Upper lobe of left lung (tissue), 4 donors: ENCODE measurements at regions not wholly inside any gene's neighbourhood (a gene's known extent, or its start where the extent isn't known, plus 50 kb on each side); places are given as distances from the start of the nearest gene placed in this dataset.

ENCODE experiments used
- EP300 ChIP-seq, 4 donors: sonication (generic); formaldehyde crosslinking; IDR thresholded peaks; one replicate each; pipeline ENCODE4 v1.5.1; 2017; ENCODE audit warnings: antibody characterized with exemption in 4 of 4, control low read depth in 2 of 4
- POLR2A ChIP-seq, 4 donors: fragments of 450-650 bp; IDR thresholded peaks; one replicate each; pipeline ENCODE4 v1.5.1; 2016 to 2017; ENCODE audit warnings: antibody characterized with exemption in 4 of 4, mild to moderate bottlenecking in 2 of 4
- POLR2AphosphoS5 ChIP-seq, 2 donors: sonication (generic); formaldehyde crosslinking; IDR thresholded peaks; one replicate each; pipeline ENCODE4 v1.5.1; 2017; ENCODE audit warnings: antibody characterized with exemption in 2 of 2
- TF ChIP-seq, protein P1 (sequence below), 6 experiments: fragments of 450-650 bp in 4 of 6; fragments of 200-600 bp in 2 of 6; sonication (generic) in 2 of 6; IDR thresholded peaks; one replicate each; pipeline ENCODE4 v1.5.1; 2016 to 2019; ENCODE audit warnings: antibody characterized with exemption in 6 of 6

- TF ChIP-seq, protein P1, sequence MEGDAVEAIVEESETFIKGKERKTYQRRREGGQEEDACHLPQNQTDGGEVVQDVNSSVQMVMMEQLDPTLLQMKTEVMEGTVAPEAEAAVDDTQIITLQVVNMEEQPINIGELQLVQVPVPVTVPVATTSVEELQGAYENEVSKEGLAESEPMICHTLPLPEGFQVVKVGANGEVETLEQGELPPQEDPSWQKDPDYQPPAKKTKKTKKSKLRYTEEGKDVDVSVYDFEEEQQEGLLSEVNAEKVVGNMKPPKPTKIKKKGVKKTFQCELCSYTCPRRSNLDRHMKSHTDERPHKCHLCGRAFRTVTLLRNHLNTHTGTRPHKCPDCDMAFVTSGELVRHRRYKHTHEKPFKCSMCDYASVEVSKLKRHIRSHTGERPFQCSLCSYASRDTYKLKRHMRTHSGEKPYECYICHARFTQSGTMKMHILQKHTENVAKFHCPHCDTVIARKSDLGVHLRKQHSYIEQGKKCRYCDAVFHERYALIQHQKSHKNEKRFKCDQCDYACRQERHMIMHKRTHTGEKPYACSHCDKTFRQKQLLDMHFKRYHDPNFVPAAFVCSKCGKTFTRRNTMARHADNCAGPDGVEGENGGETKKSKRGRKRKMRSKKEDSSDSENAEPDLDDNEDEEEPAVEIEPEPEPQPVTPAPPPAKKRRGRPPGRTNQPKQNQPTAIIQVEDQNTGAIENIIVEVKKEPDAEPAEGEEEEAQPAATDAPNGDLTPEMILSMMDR (IDR thresholded peaks at IDR 0.05), result no peak
- TF ChIP-seq POLR2A (IDR thresholded peaks at IDR 0.05) (no peak), EP300 (IDR thresholded peaks at IDR 0.05) (no peak), POLR2AphosphoS5 (IDR thresholded peaks at IDR 0.05) (no peak)
These were observed 82.9 kb upstream of the CLMN start for GRCh38 chr14:95402578-95402977.
